ENCODE measurements at regions not wholly inside any gene's neighbourhood (a gene's known extent, or its start where the extent isn't known, plus 50 kb on each side); places are given as distances from the start of the nearest gene placed in this dataset.

DNA sequence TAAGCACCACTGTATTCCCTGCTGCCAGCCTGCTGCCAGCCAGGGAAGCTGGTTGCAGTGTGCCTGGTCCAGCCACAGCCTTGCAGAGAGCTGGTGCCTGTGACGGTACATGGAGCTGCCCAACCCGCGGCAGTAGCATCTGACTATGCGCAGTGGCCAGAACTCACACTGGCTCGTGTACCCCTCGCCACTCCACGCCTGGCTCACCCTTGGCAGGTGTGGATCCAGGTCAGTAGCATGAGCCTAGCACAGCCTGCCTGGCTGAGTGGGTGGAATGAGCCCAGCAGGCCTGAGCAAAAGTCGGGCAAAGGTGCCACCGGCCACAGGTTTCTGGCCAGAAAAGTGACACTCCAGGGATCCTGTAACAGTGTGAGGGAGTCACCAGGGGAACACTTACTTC, 361.7 kb upstream of the MAP3K7 start:
- TF ChIP-seq CTCF (IDR thresholded peaks at IDR 0.05) (no peak), POLR2AphosphoS5 (IDR thresholded peaks at IDR 0.05) (no peak), POLR2A (IDR thresholded peaks at IDR 0.05) (no peak), EP300 (IDR thresholded peaks at IDR 0.05) (no peak)

Measured in upper lobe of left lung (tissue), 4 donors.